ENCODE measurements at regions not wholly inside any gene's neighbourhood (a gene's known extent, or its start where the extent isn't known, plus 50 kb on each side); places are given as distances from the start of the nearest gene placed in this dataset.

GRCh38 chr18:42604820-42605219 is 510.7 kb downstream of the RIT2 start:
- H3K36me3 ChIP-seq (ENCODE audit: control insufficient read depth, insufficient read depth, low read length) = no peaks in the 10 kb centered on the region
- H3K4me3 ChIP-seq (ENCODE audit: low read depth, low read length) = no peak overlapping the region
- H3K27me3 ChIP-seq (ENCODE audit: control insufficient read depth, insufficient read depth, low read length) = no peaks in the 10 kb centered on the region
- TF ChIP-seq CTCF (IDR thresholded peaks at IDR 0.05; ENCODE audit: insufficient read depth, low read depth, low read length) = no peak
- CTCF ChIA-PET = interaction anchor here (0.9 kb wide), 1 partner anchor 21 kb away, joined by 3 read pairs; no protein-coding TSS in a partner anchor
- DNase-seq (ENCODE audit: low read depth) = no peak
- POLR2A ChIA-PET = no interaction called here

GRCh38 chr18:42606886-42607495 is 508.5 kb downstream of the RIT2 start:
- ChIA-PET POLR2A (no interaction called here), CTCF (interaction anchor here (0.8 kb wide), 1 partner anchor 8 kb away, joined by 5 read pairs; no protein-coding TSS in a partner anchor)
- H3K36me3 ChIP-seq (ENCODE audit: control insufficient read depth, insufficient read depth, low read length) = no peaks in the 10 kb centered on the region
- DNase-seq (ENCODE audit: low read depth) = no peak
- no peak for TF ChIP-seq CTCF (IDR thresholded peaks at IDR 0.05; ENCODE audit: insufficient read depth, low read depth, low read length)
- no peak overlapping the region for H3K4me3 ChIP-seq (ENCODE audit: low read depth, low read length)
- no peaks in the 10 kb centered on the region for H3K27me3 ChIP-seq (ENCODE audit: control insufficient read depth, insufficient read depth, low read length)

- CTCF ChIA-PET = no interaction called here
- Histone ChIP-seq H3K4me3 (ENCODE audit: low read depth, low read length) (no peak overlapping the region), H3K27me3 (ENCODE audit: control insufficient read depth, insufficient read depth, low read length) (no peaks in the 10 kb centered on the region), H3K36me3 (ENCODE audit: control insufficient read depth, insufficient read depth, low read length) (no peaks in the 10 kb centered on the region)
- no peak for DNase-seq (ENCODE audit: low read depth)
- no peak for TF ChIP-seq CTCF (IDR thresholded peaks at IDR 0.05; ENCODE audit: insufficient read depth, low read depth, low read length)
- POLR2A ChIA-PET = no interaction called here
Observed at GRCh38 chr18:42611134-42611533, 504.4 kb downstream of the RIT2 start.

GRCh38 chr18:42614619-42615293 is 500.7 kb downstream of the RIT2 start:
- Histone ChIP-seq H3K36me3 (ENCODE audit: control insufficient read depth, insufficient read depth, low read length) (no peaks in the 10 kb centered on the region), H3K27me3 (ENCODE audit: control insufficient read depth, insufficient read depth, low read length) (no peaks in the 10 kb centered on the region), H3K4me3 (ENCODE audit: low read depth, low read length) (no peak overlapping the region)
- TF ChIP-seq CTCF (IDR thresholded peaks at IDR 0.05; ENCODE audit: insufficient read depth, low read depth, low read length) = no peak
- no peak for DNase-seq (ENCODE audit: low read depth)
- POLR2A ChIA-PET = no interaction called here
- CTCF ChIA-PET = interaction anchor here (0.6 kb wide), 1 partner anchor 1103 kb away, joined by 3 read pairs; no protein-coding TSS in a partner anchor

- no peak overlapping the region for H3K4me3 ChIP-seq (ENCODE audit: low read depth, low read length)
- TF ChIP-seq CTCF (IDR thresholded peaks at IDR 0.05; ENCODE audit: insufficient read depth, low read depth, low read length) = no peak
- CTCF ChIA-PET = no interaction called here
- H3K27me3 ChIP-seq (ENCODE audit: control insufficient read depth, insufficient read depth, low read length) = no peaks in the 10 kb centered on the region
- H3K36me3 ChIP-seq (ENCODE audit: control insufficient read depth, insufficient read depth, low read length) = no peaks in the 10 kb centered on the region
- DNase-seq (ENCODE audit: low read depth) = no peak
- POLR2A ChIA-PET = no interaction called here
Observed at GRCh38 chr18:42617221-42617620, 498.3 kb downstream of the RIT2 start.
